NCI-H446 (cell line): ENCODE measurements at regions not wholly inside any gene's neighbourhood (a gene's known extent, or its start where the extent isn't known, plus 50 kb on each side); places are given as distances from the start of the nearest gene placed in this dataset.

Experiments used
- DNase-seq, 2 experiments: peaks; one replicate each; lab custom pipeline; 2025; lab: John Stamatoyannopoulos, UW

- peak in 1 of 2 experiments; percentile 17 for DNase-seq
Measured at GRCh38 chr12:19710811-19711793, 271.8 kb downstream of the AEBP2 start.

DNA sequence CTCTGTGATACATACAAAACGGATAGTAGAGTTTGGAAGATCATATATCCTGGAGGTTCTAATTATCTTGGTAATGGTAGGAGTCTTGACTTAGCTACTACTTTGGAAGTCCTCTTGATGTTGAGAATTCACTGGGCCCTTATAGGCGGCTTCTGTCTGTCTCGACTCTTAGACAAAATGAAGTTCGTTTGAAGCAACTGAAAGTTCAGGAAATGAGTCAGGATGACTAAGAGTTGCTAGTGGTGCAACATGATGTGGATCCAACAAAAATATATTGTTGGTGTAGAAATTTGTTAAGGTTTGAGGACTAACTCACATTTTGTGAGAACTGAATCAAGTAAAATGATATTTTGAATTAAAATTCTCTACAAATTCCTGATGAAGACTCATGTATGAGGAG lies 272.7 kb downstream of the AEBP2 start:
- no peak for DNase-seq

- DNase-seq: no peak
Measured at GRCh38 chr12:19718401-19718800, 279.1 kb downstream of the AEBP2 start.

- no peak for DNase-seq
Measured at GRCh38 chr12:19719672-19720071, 280.4 kb downstream of the AEBP2 start.

- peak in 1 of 2 experiments; percentile 35 for DNase-seq
Measured at GRCh38 chr12:19726122-19726521, 286.8 kb downstream of the AEBP2 start.

GRCh38 chr12:19726592-19726991 lies 287.3 kb downstream of the AEBP2 start:
- DNase-seq: no peak

DNA sequence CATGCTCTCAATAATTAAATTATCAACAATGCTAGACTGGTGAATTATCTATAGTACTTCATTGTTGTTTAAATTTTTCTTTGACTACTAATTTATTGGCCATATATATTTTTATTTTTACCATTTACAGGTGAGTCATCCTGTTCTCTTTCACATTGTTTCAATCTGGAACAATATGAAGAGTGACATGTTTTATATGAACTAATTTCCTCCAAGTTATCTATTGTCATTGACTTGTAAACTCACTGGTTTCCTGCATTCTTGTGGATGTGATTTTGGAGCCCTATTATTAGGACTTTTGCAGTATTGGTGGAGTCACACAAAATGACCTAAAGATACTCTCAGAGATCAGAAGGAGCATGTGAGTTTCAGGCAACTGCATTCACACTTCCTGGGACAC lies 297.7 kb downstream of the AEBP2 start:
- DNase-seq: no peak

- DNase-seq: peak; percentile 34 to 79
Measured at GRCh38 chr12:19739195-19739776, 300.0 kb downstream of the AEBP2 start.

DNA sequence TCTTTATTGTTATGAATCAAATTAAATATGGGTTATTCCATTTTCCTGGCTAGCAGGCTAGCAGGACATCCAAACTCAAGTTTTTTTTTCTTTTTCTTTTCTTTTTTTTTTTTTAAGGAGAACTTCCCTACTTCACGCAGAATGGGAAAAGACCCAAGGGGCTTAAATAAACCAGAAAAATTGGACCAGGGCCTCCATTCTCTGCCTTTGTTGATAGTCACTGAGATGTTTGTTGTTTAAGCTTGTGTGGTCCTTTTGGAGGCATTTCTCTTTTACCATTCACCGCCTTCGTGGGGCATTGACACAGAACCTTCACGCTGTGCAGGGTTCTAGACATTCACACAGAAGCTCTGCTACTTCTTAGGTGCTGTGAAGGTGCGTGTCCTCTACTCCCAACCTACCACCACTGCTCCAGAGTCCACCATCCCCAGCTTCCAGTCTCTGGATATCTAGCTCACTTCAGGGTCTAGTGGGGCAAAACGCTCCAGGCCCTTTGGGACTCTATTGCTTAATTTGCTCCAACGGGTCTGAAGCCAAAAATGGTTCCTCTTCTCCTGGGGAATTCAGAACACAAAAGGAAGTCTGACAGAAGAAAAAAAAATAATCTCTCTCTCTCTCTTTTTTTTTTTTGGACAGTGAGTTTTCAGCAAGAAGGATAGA lies 301.3 kb downstream of the AEBP2 start:
- no peak for DNase-seq

DNA sequence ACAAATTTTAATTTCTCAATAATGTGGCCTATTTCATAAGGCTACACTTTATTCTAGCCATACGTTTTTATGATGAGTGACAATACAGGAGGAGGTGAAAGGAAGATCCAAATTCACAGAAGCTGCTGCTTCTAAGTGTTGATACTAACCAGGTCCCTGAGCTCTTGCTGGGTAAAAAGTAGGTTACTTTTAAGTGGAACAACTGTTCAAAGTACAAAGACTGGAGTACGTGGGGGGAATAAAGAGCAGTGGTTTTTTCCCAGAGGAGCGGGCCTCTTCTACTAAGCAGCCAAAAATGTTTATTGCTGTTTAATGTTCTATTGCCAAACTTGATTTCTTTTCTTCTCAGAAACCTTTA lies 301.8 kb downstream of the AEBP2 start:
- no peak for DNase-seq

DNA sequence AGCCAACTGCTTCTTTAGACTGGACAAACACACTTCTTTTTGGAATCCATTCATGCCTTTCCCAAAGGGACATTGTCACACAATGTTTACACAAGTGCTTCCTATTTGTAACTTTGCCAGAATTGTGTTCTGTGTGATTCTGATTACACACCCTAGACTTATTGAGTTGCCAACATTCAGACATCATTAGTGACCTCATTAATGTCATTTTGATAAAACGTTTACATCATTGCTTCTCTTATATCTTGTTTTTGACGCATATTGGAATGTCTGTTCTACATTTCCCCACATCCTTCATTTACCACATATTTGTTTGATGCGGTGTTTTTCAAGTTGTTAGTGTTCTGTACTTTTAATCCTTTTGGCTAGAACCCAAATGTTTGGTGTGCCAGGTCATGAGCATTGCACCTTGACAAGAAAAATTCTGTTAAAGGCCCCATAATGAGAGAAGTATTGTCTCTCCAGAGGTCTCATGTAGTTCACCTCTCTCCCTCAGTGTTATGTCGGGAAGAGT lies 305.5 kb downstream of the AEBP2 start:
- peak in 1 of 2 experiments; percentile 12 for DNase-seq

DNA sequence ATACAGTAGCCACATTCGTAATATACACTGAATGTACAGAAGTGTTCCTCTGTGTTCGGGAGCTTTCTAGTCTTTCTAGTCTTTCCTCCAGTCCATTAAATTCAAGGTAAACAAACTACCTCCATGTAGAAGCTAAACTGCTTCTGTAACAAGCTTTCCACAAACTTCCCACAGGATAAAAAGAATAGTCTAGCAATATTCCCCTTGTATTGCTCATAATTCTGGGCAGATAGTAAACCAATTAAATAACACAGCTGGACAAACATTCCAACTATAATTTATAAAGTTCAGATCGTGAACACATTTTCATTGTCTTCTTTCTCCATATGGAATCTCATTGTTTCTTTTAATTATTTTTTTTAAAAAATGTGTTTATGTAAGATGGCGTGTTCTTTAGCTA lies 307.2 kb downstream of the AEBP2 start:
- no peak for DNase-seq

GRCh38 chr12:19749906-19750574 lies 310.7 kb downstream of the AEBP2 start:
- DNase-seq: no peak

GRCh38 chr12:19751078-19751477 lies 311.8 kb downstream of the AEBP2 start:
- no peak for DNase-seq

DNA sequence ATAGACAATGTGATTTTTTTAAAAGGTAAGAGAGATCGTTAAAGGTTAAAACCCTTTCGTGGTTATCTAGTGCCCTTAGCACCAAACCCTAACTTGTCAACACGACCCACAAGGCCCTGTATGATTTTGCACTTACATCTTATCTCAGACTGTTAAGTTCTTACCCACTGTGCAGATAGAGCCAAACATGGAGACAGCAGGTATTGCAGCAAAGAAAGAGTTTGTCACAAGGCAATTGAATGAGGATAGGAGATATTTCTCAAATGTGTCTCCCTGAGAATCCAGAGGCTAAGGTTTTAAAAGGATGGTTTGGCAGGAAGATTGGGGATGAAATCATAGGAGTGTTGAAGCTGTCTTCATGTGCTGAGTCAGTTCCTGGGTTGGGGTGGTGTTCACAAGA lies 313.4 kb downstream of the AEBP2 start:
- DNase-seq: no peak

- DNase-seq: no peak
Measured at GRCh38 chr12:19755136-19755535, 315.8 kb downstream of the AEBP2 start.

GRCh38 chr12:19757317-19757877 lies 318.1 kb downstream of the AEBP2 start:
- DNase-seq: peak; percentile 29 to 63

GRCh38 chr12:19759227-19759626 lies 319.9 kb downstream of the AEBP2 start:
- DNase-seq: no peak

GRCh38 chr12:19760611-19761010 lies 321.3 kb downstream of the AEBP2 start:
- no peak for DNase-seq

DNA sequence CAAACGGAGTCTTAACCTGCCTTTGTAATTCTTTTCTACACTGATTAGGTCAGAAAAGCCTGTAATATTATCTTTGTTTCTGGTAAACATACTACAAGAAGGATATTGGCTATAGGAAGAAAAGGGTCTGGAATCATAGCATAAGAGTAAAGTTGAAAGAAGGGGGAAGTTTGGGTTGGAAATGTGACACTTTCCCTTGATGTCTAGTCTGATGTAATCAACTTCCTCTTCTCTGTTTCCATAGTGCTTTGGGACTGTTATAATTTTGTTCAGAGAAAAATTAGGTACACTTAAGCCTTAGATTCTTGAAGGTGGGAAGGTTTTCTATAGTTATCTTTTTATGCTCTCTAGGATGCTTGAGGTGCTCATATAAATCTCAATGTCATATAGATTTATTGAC lies 322.2 kb downstream of the AEBP2 start:
- no peak for DNase-seq

DNA sequence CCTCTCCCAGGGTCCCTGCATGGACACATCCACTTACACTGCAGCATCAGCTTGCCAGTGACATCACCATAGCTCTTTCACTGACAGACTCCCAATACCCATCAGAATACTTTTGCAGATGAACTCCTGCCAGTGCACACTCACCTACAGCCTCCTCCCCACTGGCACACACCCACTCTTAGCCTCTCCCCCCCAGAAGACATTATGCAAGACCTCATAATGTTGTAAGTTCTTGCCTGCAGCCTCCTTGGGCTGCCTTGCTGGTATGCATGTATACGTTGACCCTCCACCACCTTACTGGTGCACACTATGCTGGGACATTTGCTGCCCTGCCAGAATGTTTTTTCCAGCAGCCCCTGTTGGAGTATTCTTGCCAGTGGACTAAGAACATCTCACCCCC lies 324.2 kb downstream of the AEBP2 start:
- DNase-seq: no peak

DNA sequence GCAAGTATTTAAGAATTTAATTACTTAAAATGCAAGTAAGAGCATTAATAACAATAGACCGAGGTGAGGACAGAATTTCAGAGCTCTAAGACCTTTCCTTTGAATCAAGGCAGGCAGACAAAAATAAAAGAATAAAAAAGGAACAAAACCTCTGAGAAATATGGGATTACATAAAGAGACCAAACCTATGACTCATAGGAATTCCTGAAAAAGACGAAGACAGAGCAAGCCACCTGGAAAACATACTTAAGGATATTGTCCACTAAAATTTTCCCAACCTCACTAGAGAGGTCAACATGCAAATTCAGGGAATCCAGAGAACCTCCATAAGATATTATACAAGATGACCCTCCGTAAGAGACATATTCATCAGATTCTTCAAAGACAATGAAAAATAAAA lies 325.1 kb downstream of the AEBP2 start:
- DNase-seq: no peak
